ENCODE measurements at regions not wholly inside any gene's neighbourhood (a gene's known extent, or its start where the extent isn't known, plus 50 kb on each side); places are given as distances from the start of the nearest gene placed in this dataset.
A peak's percentile ranks its signal among the peaks of the same experiment; 100 is the strongest.

GRCh38 chr7:66535414-66536329, 93.0 kb upstream of the KCTD7 start:
- no peaks in the 10 kb centered on the region for H3K4me1 Mint-ChIP-seq
- Histone ChIP-seq H3K4me1 (ENCODE audit: control insufficient read depth in 2 of 2, insufficient read depth in 2 of 2, low read length in 2 of 2) (no peaks in the 10 kb centered on the region), H3K79me2 (ENCODE audit: control insufficient read depth, insufficient read depth, low read length) (no peaks in the 10 kb centered on the region), H3K9me3 (ENCODE audit: control extremely low read depth in 1 of 3, control insufficient read depth in 2 of 3, insufficient read depth in 1 of 3, low read length in 2 of 3) (no peaks in the 10 kb centered on the region), H3K27me3 (replicated peaks in 1 of 4; ENCODE audit: control extremely low read depth in 1 of 4, control insufficient read depth in 3 of 4, insufficient read depth in 4 of 4, low read length in 3 of 4) (no peaks in the 10 kb centered on the region), H3K27ac (ENCODE audit: low read length in 2 of 2) (no peak overlapping the region), H3K36me3 (replicated peaks in 1 of 2; ENCODE audit: control extremely low read depth in 1 of 2, control insufficient read depth in 1 of 2, extremely low read depth in 1 of 2, insufficient read depth in 2 of 2, low read length in 1 of 2) (no peaks in the 10 kb centered on the region), H3K4me2 (replicated peaks; ENCODE audit: low read depth, low read length, poor library complexity, severe bottlenecking) (no peak overlapping the region), H4K20me1 (ENCODE audit: control insufficient read depth, insufficient read depth, low read length, poor library complexity, severe bottlenecking) (no peaks in the 10 kb centered on the region), H3K4me3 (ENCODE audit: control extremely low read depth in 1 of 5, extremely low read depth in 1 of 5, insufficient read depth in 1 of 5, low read depth in 2 of 5, low read length in 4 of 5) (no peak overlapping the region), H2AFZ (ENCODE audit: insufficient read depth, low read depth, low read length, poor library complexity, severe bottlenecking) (no peak overlapping the region), H3K9ac (ENCODE audit: low read length) (no peak overlapping the region)
- ATAC-seq (ENCODE audit: low read depth) (no peak), DNase-seq (no peak)
- intact Hi-C loops (cut with micrococcal nuclease): no loop called here
- TF ChIP-seq CTCF (IDR thresholded peaks at IDR 0.05) (no peak), EZH2 (IDR thresholded peaks at IDR 0.05; ENCODE audit: borderline replicate concordance, insufficient read depth, low read depth, low read length, poor library complexity, severe bottlenecking) (no peak)
- no peak overlapping the region for H3K27ac Mint-ChIP-seq
- no peaks in the 10 kb centered on the region for H3K9me3 Mint-ChIP-seq (ENCODE audit: insufficient read depth)
- ChIA-PET CTCF (no interaction called here), POLR2A (interaction anchor here (0.5 kb wide), 1 partner anchor 9 kb away, joined by 7 read pairs; no protein-coding TSS in a partner anchor)
- 99% methylated on average over 10 of the region's 15 CpGs for WGBS (ENCODE audit: insufficient coverage)
- no peak overlapping the region for H3K4me3 Mint-ChIP-seq
- H3K27me3 Mint-ChIP-seq: no peaks in the 10 kb centered on the region

GRCh38 chr7:66537380-66537779, 91.3 kb upstream of the KCTD7 start:
- no peaks in the 10 kb centered on the region for H3K4me1 Mint-ChIP-seq
- intact Hi-C loops (cut with micrococcal nuclease): no loop called here

More at GRCh38 chr7:66537380-66537779, 91.3 kb upstream of the KCTD7 start:
- no peaks in the 10 kb centered on the region for H3K27me3 Mint-ChIP-seq
- H3K36me3 ChIP-seq (replicated peaks in 1 of 2; ENCODE audit: control extremely low read depth in 1 of 2, control insufficient read depth in 1 of 2, extremely low read depth in 1 of 2, insufficient read depth in 2 of 2, low read length in 1 of 2): peaks cover 0 to 2% of the 10 kb centered on the region in 2 experiments
- DNase-seq (no peak), ATAC-seq (ENCODE audit: low read depth) (no peak)
- H3K9me3 ChIP-seq (ENCODE audit: control extremely low read depth in 1 of 3, control insufficient read depth in 2 of 3, insufficient read depth in 1 of 3, low read length in 2 of 3): no peaks in the 10 kb centered on the region
- ChIA-PET POLR2A (no interaction called here), CTCF (no interaction called here)
- no peaks in the 10 kb centered on the region for H3K4me1 ChIP-seq (ENCODE audit: control insufficient read depth in 2 of 2, insufficient read depth in 2 of 2, low read length in 2 of 2)
- no peaks in the 10 kb centered on the region for H3K9me3 Mint-ChIP-seq (ENCODE audit: insufficient read depth)
- H3K4me3 ChIP-seq (ENCODE audit: control extremely low read depth in 1 of 5, extremely low read depth in 1 of 5, insufficient read depth in 1 of 5, low read depth in 2 of 5, low read length in 4 of 5): no peak overlapping the region
- no peaks in the 10 kb centered on the region for H3K27me3 ChIP-seq (replicated peaks in 1 of 4; ENCODE audit: control extremely low read depth in 1 of 4, control insufficient read depth in 3 of 4, insufficient read depth in 4 of 4, low read length in 3 of 4)
- no peak overlapping the region for H3K4me3 Mint-ChIP-seq
- no peak overlapping the region for H3K27ac ChIP-seq (ENCODE audit: low read length in 2 of 2)
- H3K9ac ChIP-seq (ENCODE audit: low read length): no peak overlapping the region
- no peak overlapping the region for H3K4me2 ChIP-seq (replicated peaks; ENCODE audit: low read depth, low read length, poor library complexity, severe bottlenecking)
- WGBS (ENCODE audit: insufficient coverage): 96% methylated on average over 9 of the region's 10 CpGs
- H2AFZ ChIP-seq (ENCODE audit: insufficient read depth, low read depth, low read length, poor library complexity, severe bottlenecking): no peak overlapping the region
- H4K20me1 ChIP-seq (ENCODE audit: control insufficient read depth, insufficient read depth, low read length, poor library complexity, severe bottlenecking): no peaks in the 10 kb centered on the region
- no peaks in the 10 kb centered on the region for H3K79me2 ChIP-seq (ENCODE audit: control insufficient read depth, insufficient read depth, low read length)
- TF ChIP-seq CTCF (IDR thresholded peaks at IDR 0.05): no peak
- TF ChIP-seq EZH2 (IDR thresholded peaks at IDR 0.05; ENCODE audit: borderline replicate concordance, insufficient read depth, low read depth, low read length, poor library complexity, severe bottlenecking): no peak
- H3K27ac Mint-ChIP-seq: peak overlapping the region; percentile 26

Data from B cell (primary cell).